ENCODE measurements at regions not wholly inside any gene's neighbourhood (a gene's known extent, or its start where the extent isn't known, plus 50 kb on each side); places are given as distances from the start of the nearest gene placed in this dataset.

DNA sequence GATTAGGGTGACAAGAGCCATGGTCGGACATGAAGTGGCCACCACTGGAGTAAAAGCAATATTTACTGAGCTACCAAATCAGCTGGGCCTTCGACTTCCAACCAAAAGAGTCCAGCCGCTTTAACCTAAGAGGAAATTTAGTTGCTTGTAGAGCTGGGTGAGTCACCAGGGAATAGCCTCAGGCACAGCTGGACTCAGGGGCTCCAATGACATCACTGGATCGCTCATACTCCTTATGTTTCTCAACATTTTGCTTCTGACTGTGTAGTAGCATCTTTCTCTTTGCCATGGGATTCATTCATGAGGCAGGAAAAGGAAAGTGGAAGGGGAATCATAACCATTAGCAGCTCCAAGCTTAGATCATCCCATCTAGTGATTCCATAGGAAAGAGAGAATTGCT is 664.4 kb downstream of the MATN1 start:
- peak in 1 of 3 donors; percentile 20 for DNase-seq

GRCh38 chr1:30054126-30054525 is 669.3 kb downstream of the MATN1 start:
- no peak for DNase-seq

- no peak for DNase-seq
Measured at GRCh38 chr1:30052178-30052577, 671.2 kb downstream of the MATN1 start.

- DNase-seq, result no peak
Measured at GRCh38 chr1:30051777-30052176, 671.6 kb downstream of the MATN1 start.

- DNase-seq, result no peak
Measured at GRCh38 chr1:30049748-30050296, 673.6 kb downstream of the MATN1 start.

DNA sequence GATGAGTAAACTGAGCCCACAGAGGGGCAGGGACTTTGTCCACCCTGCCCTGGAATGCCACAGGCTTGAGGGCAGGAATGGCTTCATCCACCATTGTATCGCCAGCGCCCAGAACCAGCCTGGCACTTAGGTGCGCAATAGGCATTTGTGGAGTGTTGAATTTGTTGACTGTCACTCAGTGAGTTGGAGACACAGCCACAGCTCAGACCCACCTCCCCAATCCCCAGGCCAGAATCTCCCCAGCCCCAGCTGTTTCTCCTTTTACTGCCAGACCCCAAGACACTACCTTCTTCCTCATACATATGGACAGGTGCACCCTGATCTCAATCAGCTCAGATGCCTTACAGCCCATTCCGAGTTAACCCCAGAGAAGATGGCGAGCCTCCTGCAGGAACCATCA is 674.5 kb downstream of the MATN1 start:
- DNase-seq, result no peak

- DNase-seq, result no peak
Measured at GRCh38 chr1:30047576-30047975, 675.8 kb downstream of the MATN1 start.

DNA sequence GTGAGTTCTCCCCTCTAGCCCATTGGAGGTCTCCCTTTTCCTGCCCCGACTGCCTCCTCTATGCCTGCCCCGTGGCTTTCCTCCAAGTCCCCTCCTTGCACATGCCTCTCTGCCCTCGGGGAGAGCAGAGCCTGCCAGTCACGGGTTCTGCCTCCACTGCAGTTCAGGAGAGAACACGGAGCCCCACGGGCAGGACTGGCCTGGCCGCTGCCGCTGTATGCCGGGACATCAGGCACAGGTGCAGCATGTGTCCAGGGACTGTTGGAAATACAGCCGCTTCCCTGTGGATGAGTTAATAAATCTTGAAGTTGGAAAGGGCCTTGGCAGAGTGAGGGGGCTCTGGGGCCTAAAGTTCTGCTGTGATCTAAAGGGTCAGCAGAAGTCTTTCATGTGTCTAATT is 676.6 kb downstream of the MATN1 start:
- DNase-seq, result no peak

DNA sequence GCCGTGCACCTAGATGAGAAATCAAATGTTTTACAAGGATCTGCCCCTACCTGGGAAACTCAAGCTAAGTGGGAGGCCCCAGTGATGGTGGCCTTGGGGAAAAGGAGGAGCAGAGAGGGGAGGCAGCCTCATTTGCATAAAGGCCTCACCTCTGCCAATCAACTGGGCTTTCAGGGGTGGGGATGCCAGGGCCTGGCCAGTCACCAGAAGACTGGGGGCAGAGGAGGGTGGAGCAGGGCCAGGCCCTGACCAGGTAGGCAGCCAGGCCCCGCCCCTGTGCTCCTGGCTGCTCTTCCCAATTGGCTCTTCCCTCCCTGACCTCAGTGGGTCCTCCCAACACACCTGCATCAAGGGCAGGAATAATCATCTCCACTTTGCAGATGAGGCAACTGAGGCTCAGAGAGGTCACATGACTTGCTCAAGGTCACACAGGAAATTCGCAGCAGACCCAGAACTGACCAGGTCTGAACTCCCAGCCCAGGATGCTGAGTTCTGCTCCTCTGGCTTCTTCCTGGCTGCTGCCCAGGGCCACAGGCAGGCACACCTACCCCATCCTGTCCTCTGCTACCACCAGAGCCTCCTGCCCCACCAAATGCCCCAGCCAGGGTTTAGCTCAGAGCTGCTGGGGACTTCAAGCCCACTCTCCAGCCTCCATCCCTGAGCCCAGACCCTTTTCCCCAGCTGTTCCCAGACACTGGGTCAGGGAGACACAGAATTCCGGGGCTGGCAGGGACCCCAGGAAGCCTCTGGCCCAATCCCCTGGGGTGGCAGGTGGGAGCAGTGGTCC is 677.9 kb downstream of the MATN1 start:
- no peak for DNase-seq

- DNase-seq, result no peak
Measured at GRCh38 chr1:30044656-30045144, 678.7 kb downstream of the MATN1 start.

- no peak for DNase-seq
Measured at GRCh38 chr1:30043731-30044408, 679.5 kb downstream of the MATN1 start.

DNA sequence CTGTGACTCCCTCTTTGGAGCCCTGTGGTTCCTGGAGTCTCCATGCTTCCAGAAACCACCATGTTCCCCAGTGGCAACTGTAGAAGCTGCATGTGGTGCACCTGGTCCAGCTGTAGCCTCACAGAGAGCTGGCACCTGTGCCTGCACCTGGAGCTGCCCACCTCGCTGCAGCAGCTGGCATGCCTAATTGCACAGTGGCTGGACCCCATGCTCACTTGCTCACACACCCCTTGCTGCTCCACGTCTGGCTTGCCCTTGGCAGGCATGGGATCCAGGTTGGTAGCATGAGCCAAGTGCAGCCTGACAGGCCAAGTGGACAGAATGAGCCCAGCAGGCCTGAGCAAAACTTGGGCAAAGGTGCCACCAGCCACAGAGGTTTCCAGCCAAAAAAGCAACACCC is 680.1 kb downstream of the MATN1 start:
- no peak for DNase-seq

GRCh38 chr1:30042438-30043147 is 680.8 kb downstream of the MATN1 start:
- DNase-seq, result no peak

DNA sequence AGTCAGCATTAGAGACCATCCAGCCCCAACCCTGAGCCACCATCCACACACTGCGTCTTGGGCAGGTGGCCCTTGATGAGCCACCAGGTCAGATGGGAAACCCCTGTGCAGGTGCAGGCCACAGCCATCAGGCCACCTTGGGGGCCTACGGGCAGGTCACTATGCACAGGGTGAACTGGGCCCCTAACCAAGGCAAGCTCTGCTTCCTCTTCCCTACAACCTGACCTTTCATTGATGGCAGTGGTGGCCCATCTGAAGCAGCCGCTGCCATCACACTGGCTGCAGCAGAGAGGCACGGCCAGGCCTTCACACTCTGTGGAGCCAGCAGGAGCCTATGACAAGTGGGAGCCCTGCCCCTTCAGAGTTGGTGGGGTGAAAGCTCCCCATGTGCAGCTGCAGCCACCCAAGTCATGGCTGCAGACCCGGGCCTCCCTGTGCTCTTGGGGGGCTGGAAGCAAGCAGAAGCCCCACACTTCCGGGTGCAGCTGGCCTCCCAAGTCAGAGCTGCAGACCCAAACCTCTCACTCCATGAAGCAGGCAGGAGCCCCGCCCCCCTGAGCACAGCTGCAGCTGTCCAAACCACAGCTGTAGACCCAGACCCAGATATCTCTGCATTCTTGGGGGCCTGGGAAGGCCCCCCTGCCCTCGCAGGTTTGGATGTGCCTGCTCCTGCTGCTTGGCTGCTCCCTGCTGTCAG is 681.5 kb downstream of the MATN1 start:
- no peak for DNase-seq

GRCh38 chr1:30040081-30041019 is 683.0 kb downstream of the MATN1 start:
- no peak for DNase-seq

GRCh38 chr1:30039354-30040080 is 683.9 kb downstream of the MATN1 start:
- no peak for DNase-seq

- peak in 1 of 3 donors; percentile 11 for DNase-seq
Measured at GRCh38 chr1:30038134-30039025, 685.0 kb downstream of the MATN1 start.

GRCh38 chr1:30037251-30038118 is 685.9 kb downstream of the MATN1 start:
- DNase-seq, result no peak
